ENCODE measurements at regions not wholly inside any gene's neighbourhood (a gene's known extent, or its start where the extent isn't known, plus 50 kb on each side); places are given as distances from the start of the nearest gene placed in this dataset.

DNA sequence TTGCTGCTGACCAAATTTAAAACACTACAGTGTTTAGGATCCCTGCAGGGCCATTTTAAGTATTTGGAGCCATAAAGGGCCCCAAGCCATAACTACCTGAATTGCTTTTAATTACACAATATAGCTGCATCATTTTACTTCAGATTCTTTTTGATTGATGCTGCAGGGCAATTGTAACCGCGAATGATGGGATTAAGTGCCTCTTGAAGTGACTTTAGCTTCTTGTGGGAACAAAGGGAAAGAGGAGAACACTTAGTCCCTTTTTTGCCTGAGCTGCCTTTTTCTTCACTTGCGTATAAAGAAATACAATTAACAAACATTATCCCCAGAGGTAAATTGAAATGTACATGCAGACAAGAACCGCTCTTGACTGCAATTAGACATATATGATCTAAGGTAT lies 228.5 kb downstream of the ZIC5 start:
- TF ChIP-seq CTCF (IDR thresholded peaks at IDR 0.05) = no peak
- Histone ChIP-seq H3K27ac (no peak overlapping the region), H3K4me3 (no peak overlapping the region)
- DNase-seq (ENCODE audit: low spot score) = no peak

DNA sequence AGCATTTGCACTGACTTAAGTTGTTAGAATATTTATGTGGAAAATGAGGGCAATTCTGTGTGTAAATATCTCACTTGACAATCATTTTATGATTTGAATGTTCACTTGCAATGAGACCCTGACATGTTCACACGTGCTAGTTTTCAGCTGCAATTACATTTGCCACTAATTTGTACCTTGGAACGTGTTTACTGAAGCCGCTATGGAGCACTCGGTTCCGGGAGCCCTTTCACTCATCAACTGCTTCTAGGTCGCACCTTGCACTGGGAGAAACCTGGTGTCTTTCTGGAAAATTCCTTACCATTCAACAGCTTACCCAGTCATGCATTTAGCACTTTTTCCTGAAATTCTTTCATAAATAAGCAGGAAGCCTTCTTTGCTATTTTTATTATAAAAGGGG lies 229.6 kb downstream of the ZIC5 start:
- TF ChIP-seq CTCF (IDR thresholded peaks at IDR 0.05) = no peak
- H3K4me3 ChIP-seq = no peak overlapping the region
- no peak for DNase-seq (ENCODE audit: low spot score)
- H3K27ac ChIP-seq = no peak overlapping the region

DNA sequence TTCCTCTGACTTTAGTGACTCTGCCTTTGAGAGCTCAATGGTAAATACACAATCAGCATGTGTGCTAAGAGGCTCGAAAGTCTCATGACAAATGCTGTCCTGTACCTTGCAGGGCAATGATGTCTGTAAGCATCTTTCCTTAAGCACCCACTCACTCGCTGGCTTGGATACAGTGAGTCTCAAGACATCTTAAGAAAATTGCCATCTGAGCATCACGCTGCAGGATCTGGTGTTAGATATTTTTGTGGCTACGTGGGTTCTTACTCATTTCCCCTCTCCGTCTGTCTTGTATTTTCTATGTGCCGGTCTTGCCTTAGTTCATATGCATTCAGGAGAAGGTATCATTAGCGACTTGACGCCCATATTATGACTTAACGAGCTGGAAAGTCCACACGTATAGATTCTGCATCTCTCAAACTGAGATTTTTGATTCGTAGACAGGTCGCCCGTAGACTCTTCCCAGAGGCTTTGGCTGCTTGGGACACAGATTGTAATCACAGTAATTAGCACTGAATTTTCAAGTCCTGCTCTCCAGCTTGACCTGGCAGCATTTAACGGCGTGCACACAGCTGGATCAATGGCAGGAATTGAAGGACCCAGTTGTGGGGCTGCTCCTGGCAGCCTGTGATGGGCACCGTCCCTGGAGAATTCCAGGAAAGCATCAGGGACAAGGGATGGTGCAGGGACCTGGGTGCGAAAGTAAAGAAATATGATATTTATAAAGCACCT lies 231.2 kb downstream of the ZIC5 start:
- no peak overlapping the region for H3K27ac ChIP-seq
- H3K4me3 ChIP-seq = no peak overlapping the region
- no peak for DNase-seq (ENCODE audit: low spot score)
- TF ChIP-seq CTCF (IDR thresholded peaks at IDR 0.05) = no peak

DNA sequence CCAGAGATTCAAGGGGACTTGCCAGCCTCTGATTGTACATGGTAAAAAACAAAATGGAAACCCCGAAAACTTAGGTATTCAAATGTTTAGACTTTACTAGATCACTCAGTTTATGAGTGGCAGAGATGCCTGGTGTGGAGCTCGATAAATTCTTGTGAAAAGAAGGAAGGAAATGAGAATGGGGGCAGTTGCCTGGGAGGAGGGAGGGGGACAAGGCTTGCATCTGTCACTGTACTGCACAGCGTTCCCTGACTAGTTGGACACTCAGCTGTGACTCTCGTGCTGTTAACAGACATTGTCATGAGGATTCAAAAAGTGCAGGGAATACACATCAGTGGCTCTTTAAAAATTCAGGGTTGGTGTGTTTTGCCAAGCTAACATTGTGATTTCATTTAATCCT lies 232.9 kb downstream of the ZIC5 start:
- Histone ChIP-seq H3K4me3 (no peak overlapping the region), H3K27ac (no peak overlapping the region)
- no peak for DNase-seq (ENCODE audit: low spot score)
- TF ChIP-seq CTCF (IDR thresholded peaks at IDR 0.05) = no peak

DNA sequence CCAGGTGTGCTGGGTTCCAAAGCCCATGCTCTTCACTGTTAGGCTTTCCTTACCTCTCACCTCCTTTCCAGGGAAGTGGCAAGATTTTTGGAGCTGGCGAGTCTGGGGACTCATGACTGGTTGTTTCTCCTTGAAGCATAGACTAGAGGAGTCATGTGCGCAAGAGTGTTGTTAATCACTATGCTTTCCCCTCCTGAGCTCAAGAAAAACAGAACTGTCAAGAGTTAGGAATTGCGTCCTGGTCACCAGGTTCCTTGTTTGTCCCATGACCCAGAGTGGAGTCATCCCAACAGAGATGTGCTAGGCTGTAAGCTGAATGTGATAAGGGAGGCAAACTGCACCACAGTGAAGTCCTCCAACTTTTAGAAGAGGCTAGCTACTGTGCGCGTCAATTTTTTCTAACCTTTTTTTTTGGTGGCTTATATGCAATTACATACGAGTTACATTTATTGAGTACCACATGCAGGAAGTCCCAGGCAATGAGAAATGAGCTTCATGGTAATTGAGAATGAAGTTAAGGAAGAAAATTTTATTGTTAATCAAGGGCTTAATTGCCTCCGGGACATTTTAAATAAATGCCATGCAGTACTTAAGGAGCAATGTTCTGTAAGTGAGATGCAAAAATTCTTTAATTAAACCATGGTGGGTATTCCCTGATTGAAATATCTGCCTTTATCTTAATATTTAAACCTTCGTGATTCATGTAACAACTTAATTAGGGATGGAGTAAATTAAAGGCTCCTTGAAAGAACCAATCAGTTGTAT lies 233.9 kb downstream of the ZIC5 start:
- TF ChIP-seq CTCF (IDR thresholded peaks at IDR 0.05) = no peak
- H3K4me3 ChIP-seq = no peak overlapping the region
- DNase-seq (ENCODE audit: low spot score) = no peak
- no peak overlapping the region for H3K27ac ChIP-seq

GRCh38 chr13:99736541-99736940 lies 235.0 kb downstream of the ZIC5 start:
- Histone ChIP-seq H3K27ac (no peak overlapping the region), H3K4me3 (no peak overlapping the region)
- TF ChIP-seq CTCF (IDR thresholded peaks at IDR 0.05) = no peak
- DNase-seq (ENCODE audit: low spot score) = no peak
